AG04450 (cell line): ENCODE measurements at regions not wholly inside any gene's neighbourhood (a gene's known extent, or its start where the extent isn't known, plus 50 kb on each side); places are given as distances from the start of the nearest gene placed in this dataset.

ENCODE experiments used
- CTCF ChIA-PET: fragments of 300-600, 350-600 bp; formaldehyde crosslinking; extraction: SDS; loops from one replicate; lab custom pipeline; 2022; ENCODE audit warnings: antibody characterized with exemption, inconsistent platforms; lab: Charles Lee
- POLR2A ChIA-PET: fragments of 350-600 bp; formaldehyde crosslinking; extraction: SDS; loops from one replicate; lab custom pipeline; 2021; ENCODE audit warnings: antibody characterized with exemption, inconsistent platforms; lab: Yijun Ruan, JAX
- DNase-seq: peaks from one replicate; pipeline ENCODE4 v3.0.0-alpha.2; 2011; ENCODE audit warnings: low read depth, low spot score
- H3K27ac ChIP-seq: one replicate; pipeline ENCODE4 v1.5.1; 2012; ENCODE audit warnings: low read depth, low read length, control low read depth
- H3K27me3 ChIP-seq: one replicate; pipeline ENCODE4 v1.6.0; 2012; ENCODE audit warnings: low read length; ENCODE audit not compliant: control insufficient read depth, insufficient read depth
- H3K4me3 ChIP-seq: 2 replicates; pipeline ENCODE4 v1.5.1; 2011; ENCODE audit warnings: mild to moderate bottlenecking, low read depth, low read length, control low read depth
- H3K9me3 ChIP-seq: 2 replicates; pipeline ENCODE4 v1.5.1; 2012; ENCODE audit warnings: low read length; ENCODE audit not compliant: control insufficient read depth, insufficient read depth
- TF ChIP-seq, protein P1 (sequence below): IDR thresholded peaks from 2 replicates; pipeline ENCODE4 v1.5.1; 2011; ENCODE audit warnings: low read depth, low read length, control low read depth, inconsistent platforms

- no peak for DNase-seq
- Histone ChIP-seq H3K4me3 (no peak overlapping the region), H3K27ac (no peak overlapping the region), H3K9me3 (no peaks in the 10 kb centered on the region), H3K27me3 (peaks cover 18% of the 10 kb centered on the region)
- TF ChIP-seq, protein P1, sequence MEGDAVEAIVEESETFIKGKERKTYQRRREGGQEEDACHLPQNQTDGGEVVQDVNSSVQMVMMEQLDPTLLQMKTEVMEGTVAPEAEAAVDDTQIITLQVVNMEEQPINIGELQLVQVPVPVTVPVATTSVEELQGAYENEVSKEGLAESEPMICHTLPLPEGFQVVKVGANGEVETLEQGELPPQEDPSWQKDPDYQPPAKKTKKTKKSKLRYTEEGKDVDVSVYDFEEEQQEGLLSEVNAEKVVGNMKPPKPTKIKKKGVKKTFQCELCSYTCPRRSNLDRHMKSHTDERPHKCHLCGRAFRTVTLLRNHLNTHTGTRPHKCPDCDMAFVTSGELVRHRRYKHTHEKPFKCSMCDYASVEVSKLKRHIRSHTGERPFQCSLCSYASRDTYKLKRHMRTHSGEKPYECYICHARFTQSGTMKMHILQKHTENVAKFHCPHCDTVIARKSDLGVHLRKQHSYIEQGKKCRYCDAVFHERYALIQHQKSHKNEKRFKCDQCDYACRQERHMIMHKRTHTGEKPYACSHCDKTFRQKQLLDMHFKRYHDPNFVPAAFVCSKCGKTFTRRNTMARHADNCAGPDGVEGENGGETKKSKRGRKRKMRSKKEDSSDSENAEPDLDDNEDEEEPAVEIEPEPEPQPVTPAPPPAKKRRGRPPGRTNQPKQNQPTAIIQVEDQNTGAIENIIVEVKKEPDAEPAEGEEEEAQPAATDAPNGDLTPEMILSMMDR: no peak
- POLR2A ChIA-PET: no interaction called here
- CTCF ChIA-PET: no interaction called here
Measured at GRCh38 chr12:124162151-124163110, 132.5 kb upstream of the RFLNA start.

GRCh38 chr12:124165695-124166094 is 129.2 kb upstream of the RFLNA start:
- Histone ChIP-seq H3K4me3 (no peak overlapping the region), H3K9me3 (no peaks in the 10 kb centered on the region), H3K27ac (no peak overlapping the region), H3K27me3 (peaks cover 8% of the 10 kb centered on the region)
- TF ChIP-seq, protein P1: no peak
- DNase-seq: no peak
- ChIA-PET CTCF (no interaction called here), POLR2A (interaction anchor here (0.5 kb wide), 1 partner anchor 343 kb away, joined by 3 read pairs; no protein-coding TSS in a partner anchor)

DNA sequence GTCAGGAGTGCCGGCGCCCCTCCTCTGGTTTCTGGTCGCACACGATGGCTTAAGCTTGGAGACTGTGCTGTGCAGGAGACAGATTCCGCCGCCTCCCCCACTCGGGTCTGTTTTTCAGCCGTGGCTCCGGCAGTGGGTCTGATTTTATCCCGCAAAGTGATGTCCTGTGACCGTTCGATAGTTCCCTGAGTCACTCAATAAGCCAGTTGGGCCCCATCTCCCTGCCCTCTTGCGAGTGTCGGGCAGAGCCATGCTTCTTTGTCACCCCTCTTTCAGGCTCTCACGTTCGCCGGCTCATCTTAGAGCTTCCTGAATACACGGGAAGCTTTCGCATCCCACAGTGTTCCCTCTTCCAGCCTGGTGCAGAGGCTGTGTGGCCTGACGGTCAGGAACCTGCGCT is 127.8 kb upstream of the RFLNA start:
- H3K27me3 ChIP-seq: peaks cover 8% of the 10 kb centered on the region
- POLR2A ChIA-PET: no interaction called here
- no peak for DNase-seq
- H3K9me3 ChIP-seq: no peaks in the 10 kb centered on the region
- TF ChIP-seq, protein P1: no peak
- no peak overlapping the region for H3K27ac ChIP-seq
- no peak overlapping the region for H3K4me3 ChIP-seq
- CTCF ChIA-PET: no interaction called here

DNA sequence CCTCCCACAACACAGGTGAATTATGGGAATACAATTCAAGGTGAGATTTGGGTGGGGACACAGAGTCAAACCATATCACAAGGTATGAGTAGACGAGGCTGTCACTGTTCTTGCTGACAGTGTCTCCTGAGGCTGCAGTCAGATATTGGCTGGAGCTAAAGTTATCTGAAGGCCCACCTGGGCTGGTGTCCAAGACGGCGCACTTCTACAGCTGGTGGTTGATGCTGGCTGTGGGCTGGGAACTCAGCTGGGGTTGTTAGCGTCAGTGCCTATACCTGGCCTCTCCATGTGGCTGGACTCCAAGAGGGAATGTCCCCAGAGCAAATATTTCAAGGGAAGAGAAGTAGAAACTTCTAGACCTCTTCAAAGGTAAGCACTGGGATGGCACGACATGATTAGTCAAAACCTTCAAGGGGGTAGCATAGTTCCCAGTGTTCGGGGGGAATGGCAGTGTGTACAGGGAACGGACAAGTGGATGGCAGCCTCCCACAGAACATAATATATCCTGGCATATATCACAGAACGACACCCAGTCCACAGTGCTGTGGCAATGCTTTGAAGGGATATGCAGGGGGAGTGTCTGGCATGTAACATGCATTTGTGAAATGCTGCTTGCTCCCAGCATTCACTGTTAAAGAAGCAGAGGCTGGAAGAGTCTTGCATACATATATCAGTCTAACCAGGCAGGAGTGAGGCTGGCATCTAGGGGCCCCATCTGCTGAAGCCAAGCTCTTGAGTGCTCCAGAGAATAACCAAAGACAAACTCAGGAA is 126.7 kb upstream of the RFLNA start:
- peaks cover 7% of the 10 kb centered on the region for H3K27me3 ChIP-seq
- ChIA-PET CTCF (interaction anchor here (0.5 kb wide), 1 partner anchor 100 kb away, joined by 3 read pairs; no protein-coding TSS in a partner anchor), POLR2A (no interaction called here)
- H3K27ac ChIP-seq: no peak overlapping the region
- no peaks in the 10 kb centered on the region for H3K9me3 ChIP-seq
- no peak overlapping the region for H3K4me3 ChIP-seq
- no peak for DNase-seq
- TF ChIP-seq, protein P1: no peak
